ENCODE measurements at regions not wholly inside any gene's neighbourhood (a gene's known extent, or its start where the extent isn't known, plus 50 kb on each side); places are given as distances from the start of the nearest gene placed in this dataset.

DNA sequence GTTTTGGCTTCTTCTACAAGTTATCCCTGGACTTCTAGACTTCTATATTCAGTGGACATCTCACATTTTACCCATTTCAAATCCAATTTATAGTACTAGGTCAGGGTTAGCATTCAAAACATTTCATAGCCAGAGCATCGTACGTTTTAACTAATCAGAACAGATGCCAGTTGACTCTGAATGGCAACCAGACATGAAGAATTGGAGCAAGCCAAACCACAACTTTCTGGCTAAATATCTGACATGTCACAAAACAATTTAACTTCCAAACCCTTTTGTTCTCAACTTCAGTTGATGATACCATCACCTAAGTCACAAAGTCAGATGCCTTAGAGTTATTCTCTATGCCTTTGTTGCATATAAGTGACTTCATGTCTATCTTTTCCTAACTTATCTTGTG, 1105.7 kb downstream of the XPNPEP1 start:
- DNase-seq = no peak

DNA sequence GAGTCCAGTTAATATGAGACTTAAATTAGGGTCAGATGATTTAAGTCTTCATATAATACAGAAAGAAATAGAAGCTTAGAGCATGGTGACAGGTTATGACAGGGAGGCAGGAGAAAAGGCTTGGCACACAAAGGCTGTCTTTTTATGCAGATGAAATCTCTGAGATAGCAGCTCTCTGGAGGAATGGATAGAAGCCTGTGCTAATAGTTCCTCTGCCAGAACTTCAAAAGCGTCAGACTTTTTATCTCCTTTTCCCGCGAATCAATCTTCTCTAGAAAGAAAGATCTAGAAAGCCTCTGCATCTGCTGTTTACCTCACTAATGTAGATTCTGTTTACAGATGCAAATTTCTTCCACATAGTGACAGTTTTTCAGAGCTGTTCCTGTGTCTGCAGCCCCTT, 1106.2 kb downstream of the XPNPEP1 start:
- DNase-seq = no peak

DNA sequence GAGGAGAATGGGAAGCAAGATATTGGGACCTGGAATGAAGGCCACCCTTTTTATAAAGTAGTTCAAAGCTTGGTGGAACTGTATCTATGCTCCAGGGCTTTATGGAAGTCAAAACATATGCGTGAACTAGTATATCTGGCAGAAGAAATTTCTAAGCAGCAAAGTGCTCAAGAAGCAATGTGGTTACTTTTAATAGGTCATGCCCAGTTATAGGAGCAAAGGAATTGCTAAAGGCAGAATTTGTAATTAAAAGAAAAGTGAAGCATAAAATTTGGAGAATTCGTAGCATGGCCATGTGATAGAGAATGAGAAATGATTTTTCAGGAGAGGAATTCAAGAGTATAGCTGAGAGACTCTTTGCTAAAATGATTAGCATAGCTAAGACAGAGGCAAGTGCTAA, 1110.4 kb downstream of the XPNPEP1 start:
- DNase-seq = no peak

DNA sequence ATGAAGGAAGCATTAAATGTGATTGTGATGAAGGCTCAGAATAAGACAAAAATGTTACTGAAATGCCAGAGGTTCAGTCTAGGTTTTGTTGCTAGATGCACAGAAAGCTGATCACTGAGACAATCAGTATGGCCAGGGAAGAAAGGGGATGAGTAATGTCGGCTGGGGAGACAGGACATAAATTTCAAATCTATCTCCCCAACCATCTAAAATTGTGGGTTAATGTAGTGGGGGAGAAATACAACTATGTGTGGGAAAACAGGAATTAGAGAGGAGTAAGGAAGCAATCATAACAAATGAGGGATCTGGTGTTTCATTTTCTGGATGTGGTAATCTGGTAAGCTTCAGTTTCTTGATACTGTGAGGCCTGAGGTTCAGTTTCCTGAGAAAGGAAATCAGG, 1111.0 kb downstream of the XPNPEP1 start:
- DNase-seq = no peak

DNA sequence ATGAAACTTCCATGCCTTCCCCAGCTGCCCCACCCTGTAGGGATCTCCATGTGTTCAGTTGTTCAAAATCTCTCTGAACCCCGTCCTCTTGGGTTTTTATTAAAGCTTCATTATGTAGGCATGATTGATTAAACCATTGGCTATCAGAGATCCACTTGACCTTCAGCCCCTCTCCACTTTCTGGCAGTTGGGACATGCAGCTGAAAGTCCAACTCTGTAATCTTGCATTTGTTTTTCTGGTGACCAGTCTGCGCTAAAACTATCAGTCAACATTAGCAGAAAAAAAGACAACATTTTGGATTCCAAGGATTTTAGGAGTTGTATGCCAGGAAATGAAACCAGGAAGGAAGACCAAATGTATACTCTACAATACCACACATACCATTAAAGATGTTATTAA, 1115.1 kb downstream of the XPNPEP1 start:
- no peak for DNase-seq

DNA sequence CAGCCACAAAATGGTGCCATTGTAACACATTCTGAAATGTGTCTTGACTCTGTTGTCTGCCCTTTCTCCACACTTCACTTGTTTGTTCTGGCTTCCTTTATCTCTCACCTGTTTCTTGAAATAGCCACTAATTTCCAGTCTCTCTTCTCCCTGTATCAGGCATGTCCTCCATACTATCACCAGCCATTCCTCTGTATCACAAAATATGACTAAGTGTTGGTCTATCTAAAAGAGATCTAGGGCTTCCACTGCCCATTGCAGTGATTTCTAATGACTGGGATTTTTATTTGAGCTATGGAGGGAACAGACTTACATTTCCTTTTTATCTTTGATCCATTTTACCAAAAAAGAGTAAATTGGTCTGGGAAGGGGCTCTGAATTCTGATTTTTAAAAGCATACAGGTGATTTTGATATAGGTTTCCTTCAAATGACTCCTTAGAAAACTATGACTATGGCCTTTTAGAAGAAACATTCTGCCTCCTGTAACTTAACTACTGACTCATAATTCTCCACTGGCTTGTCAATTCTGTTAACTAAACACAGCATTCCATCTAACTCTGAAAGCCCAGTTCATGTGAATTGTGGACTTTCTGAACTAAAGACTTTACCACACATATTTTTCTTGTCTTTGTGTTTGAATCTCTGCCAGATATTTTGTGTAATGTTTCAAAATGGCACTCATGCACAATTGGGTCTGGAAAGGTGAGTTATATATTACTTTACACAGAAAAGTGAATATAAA, 1121.4 kb downstream of the XPNPEP1 start:
- DNase-seq = no peak

DNA sequence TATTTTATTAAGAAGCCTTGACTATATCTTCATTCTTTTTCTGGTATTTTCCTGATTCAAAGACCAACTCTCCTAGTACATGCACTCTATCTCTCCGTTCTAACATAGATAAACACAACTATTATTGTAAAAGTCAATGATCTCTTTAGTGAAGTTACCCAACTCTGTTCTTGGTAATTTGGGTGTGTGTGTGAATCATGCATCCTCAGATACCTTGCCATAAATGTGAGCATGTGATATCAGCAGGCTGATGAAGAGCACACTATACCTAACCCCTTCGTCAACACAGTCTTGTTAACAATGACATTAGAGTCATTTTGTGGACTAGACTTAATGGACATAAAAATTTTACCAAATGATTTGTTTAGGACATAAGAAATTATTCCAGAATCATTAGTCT, 1122.1 kb downstream of the XPNPEP1 start:
- no peak for DNase-seq

DNA sequence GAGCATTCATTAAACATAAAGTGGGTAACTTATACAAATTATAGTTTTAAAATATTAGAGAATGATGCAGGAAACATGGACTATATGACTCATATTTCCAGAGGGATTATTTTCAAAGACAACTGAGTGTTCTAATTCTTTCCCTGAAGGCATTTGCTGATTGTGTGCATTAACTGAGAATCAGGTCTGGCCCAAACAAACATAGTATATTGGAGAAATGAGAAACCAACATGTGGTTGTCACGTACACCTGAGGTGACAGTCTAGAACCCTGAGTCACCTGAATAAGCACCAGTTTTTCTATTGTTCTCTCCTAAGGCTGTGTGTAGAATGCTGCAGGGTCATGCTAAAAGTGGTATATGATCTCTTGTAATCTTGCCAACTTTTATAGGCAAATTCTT, 1125.7 kb downstream of the XPNPEP1 start:
- DNase-seq = no peak

DNA sequence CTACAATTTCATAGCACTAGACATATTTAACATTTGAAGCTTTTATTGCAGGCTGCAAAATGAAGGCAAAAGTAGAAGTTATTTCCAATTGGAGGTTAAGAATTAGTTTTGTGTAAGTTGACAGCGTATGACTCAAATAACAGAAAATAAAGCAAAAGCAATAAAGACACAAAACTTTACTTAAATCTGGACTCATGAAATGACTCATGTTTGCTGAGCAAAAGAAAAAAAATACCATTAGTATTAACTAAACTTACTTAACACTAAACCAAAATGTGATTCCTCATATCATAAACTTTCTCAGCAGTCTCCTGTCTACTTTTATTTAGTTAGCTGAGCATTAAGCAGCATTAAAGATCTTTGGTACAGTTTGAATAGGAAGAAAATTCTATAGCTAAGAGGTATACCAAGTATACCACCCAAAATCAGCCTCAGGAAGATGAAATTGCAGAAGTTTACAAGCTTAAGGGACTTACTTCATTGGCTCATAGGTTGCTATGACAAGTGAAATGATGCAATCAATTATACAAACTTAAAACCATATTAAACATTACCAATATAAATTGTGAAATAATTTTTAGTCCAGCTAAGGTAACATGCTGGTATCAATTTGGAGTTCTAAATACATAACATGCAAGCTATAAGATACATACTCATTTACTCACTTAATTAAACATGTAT, 1131.4 kb downstream of the XPNPEP1 start:
- DNase-seq = no peak

DNA sequence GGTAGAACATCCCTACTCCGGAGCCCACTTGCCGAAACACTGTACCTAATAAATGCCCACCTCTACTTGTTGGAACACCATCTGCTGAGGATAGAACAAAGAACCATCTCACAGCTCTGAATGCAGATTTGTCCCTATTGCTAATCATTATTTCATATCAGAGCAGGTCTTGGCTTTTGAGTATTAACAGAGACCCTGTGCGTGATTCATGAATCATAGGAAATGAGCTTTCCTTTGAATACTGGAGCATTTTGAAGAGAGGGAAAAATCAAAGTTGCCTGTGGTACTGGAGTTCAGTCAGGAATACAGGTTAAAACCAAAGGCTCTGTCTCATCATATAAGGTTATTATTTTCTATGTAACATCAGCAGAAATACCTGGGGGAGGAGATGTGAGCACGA, 1132.3 kb downstream of the XPNPEP1 start:
- no peak for DNase-seq

DNA sequence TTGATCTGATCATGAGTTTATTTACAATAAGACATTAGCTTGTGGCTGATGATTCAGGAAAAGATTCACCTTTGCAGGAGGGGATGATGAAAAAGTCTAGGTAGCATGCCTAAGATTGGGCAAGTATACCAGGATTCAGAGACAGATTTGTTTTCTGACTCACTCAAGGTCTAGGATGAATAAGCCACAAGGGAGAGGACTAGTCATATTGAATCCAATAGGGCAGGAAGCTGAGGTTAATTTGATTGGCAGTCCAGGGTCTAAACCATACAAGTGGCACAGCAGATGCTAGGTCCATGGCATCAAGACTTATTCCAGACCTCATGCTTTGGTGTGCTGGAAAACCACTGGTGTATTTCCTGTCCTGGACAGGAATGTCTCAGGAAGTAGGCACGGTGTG, 1133.4 kb downstream of the XPNPEP1 start:
- DNase-seq = no peak

DNA sequence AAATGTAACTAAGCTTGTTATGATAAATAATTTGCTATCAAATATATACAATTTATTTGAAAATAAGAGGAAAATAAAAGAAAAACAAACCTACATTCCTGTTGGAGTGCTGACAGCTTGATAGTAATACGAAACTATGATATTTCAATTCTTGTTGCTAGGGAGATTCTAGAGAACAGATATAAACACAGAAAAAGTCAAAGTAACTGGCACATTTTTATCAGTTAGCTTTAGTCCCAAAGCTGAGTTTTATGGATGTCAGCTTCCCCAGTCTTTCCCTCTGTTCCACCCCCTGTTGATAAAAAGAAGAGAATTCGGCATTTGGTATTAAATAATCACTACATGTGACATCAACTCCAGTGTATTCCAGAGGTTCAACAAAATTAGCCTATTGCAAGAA, 1134.0 kb downstream of the XPNPEP1 start:
- no peak for DNase-seq

DNA sequence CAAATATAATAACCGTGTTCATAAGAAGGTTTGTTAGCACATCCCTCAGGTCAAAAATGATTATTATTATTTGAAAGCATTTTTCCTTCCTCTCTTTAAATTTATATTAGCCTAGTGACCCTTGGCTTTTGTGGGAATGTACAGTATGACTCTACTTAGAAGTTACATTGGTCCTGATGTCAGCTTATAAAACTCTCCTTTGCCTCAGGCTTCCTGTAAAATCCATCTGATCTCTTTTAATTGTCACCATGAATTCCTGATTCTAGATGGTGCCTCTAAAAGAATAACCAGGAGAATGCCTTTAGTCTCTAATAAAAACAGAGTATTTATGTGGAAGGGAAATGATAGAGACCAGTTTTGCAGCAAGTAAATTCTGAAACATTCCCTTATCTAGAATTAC, 1134.4 kb downstream of the XPNPEP1 start:
- DNase-seq = no peak

DNA sequence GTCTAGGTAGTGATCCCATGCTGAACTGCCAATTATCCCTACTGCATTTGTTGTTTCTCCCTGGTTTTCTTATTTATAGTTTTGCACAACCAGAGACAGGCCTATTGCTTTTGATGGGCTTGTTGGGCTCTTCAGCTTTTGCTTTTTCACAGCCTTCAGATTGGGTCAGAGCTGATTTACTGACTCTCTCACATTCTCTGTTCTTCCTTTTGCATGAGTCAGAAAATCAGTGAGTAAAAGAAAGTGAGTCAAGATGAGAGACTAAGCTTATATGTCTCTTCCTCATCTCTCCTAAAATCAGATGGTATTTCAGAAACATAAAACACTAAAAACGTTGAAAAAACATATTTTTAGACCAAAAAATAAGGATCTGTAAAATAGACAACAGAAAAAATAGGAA, 1135.4 kb downstream of the XPNPEP1 start:
- no peak for DNase-seq

DNA sequence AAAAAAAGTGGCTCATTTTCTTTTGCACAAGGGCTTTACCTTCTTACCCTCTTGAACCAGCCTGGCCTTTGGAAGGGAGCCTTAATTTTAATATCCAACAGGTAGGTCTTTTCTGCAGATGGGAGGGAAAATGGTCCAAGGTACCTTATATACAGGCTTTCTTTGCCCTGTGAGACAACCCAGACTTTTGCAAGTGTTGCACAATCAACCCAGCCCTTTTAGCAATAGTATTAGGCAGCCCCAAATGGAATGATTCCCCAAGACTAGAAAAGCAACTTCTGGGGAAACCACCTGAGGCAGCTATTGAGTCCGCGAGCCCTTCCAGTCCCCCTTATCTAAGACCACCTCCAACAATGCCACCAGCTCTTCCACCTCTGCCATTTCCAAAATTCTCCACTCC, 1138.3 kb downstream of the XPNPEP1 start:
- no peak for DNase-seq

DNA sequence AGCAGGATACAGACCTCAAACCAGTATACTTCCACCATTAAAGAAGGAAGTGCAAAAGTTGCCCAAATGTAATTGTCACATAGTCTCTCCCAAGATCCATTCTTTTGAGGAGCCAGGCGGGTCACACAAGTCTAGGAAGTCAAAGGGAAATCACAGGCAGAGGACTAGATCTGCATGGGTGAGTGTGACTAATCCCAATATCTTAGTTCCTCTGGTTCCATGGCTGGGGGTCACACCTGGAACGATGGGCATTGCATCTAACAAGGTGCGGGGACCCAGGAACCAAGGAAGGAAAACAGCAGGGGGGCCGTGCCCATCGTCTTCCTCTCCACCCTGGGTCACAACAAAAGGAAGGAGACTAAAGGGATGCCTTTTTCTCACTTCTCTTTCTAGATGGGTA, 1138.8 kb downstream of the XPNPEP1 start:
- no peak for DNase-seq

DNA sequence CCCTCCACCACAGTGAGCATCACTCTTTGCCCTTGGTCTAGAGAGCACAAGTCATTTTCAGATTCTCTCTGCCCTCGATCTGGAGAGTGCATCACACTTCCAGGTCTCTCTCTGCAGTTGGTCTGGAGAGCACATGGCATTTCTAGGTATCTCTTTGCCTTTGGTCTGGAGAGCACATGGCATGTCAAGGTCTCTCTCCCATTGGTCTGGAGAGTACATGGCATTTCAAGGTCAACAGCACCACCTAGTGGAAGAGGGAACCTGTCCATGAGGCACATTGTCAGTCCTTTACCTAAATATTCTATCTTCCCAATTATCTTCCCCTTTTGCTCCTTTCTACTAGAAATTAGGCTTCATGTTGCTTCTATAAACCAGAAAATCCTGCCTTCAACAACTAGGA, 1139.4 kb downstream of the XPNPEP1 start:
- peak; percentile 8 for DNase-seq

DNA sequence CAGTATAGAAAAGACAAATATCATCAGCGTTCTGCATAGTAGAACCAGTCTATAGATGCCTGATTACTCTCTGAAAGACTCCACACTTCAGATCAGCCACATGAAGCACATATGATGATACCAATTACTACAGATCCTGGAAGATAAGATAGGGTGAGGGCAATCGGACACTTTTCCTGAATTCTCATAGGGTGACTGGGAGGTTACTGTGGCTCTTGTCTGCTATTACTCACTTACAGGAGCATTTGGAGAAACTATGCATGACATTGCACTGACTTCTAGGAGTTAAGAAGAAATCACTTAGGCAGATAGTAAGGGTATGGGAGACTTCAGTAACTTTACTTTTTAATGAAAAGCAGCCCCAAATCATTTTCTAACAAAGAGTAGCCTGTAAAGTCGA, 1140.9 kb downstream of the XPNPEP1 start:
- DNase-seq = no peak

DNA sequence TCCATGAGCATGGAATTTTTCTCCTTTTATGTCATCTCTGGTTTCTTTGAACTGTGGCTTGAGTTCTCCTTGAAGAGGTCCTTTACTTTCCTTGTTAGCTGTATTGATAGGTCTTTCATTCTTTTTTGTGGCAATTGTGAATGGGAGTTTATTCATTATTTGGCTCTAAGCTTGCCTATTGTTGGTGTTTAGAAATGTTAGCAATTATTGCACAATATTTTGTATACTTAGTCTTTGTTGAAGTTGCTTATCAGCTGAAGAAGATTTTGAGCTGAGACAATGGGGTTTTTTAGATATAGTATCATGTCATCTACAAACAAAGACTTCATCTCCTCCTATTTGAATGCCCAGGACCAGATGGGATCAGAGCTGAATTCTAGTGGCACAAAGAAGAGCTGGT, 1143.8 kb downstream of the XPNPEP1 start:
- no peak for DNase-seq

DNA sequence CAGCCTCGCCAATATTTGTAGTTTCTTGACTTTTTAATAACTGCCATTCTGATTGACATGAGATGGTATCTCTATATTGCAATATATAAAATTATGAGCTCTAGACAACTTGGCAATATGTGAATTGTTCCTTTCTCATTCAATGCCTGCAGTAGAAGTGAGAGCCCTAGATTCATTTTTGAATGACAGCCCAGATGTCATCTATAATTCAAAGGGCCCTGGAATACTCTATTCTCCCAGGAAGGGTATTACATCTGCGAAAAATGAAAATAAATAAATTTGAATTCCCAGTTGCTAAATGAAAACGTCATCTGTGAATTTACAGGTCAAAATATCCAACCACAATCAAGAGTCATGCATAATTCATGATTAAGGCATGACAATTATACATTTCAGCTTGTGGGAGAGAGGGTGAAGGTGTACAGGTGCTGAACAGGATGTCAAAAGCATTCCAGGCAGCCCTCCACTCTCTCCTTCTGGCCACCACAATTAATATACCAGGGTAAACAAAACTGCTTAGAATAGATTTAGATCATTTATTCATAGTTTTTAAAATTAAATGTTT, 1147.3 kb downstream of the XPNPEP1 start:
- DNase-seq = no peak

DNA sequence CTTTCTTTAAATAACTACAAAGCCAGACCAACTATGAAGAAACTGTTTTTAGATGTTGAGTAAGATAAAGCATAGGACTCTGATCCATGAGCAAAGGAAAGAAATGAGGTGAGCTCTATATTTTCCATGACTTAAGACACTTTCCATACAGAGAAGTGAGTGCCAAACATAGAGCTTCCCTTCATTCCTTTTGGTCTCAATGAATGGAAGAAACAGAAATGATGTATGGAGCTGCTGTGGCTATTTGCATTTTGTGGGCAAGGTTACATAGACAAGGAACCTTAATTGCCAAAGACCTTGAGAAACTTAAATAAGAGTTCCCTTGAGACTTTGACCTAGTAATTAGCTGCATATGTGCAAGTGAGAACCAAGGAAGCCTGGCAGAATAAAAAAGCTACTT, 1152.2 kb downstream of the XPNPEP1 start:
- no peak for DNase-seq

DNA sequence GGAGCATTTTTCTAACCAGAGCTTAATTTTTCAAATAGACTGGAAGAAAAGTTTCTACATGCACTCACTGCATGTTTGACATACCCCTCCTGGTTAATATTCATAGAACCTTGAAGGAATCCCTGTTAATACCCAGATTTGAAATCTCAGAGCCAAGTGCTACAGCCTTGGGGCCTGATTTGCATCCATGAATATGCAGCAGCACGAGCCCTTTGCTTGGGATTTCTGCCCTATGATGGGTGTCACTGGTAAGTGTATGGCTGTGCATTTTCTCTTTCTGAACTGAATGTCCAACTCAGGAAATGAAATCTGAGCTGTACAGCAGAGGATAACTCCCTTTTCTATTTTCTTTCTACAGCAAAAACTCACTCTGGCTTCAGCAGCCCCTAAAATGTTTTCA, 1157.5 kb downstream of the XPNPEP1 start:
- DNase-seq = no peak

DNA sequence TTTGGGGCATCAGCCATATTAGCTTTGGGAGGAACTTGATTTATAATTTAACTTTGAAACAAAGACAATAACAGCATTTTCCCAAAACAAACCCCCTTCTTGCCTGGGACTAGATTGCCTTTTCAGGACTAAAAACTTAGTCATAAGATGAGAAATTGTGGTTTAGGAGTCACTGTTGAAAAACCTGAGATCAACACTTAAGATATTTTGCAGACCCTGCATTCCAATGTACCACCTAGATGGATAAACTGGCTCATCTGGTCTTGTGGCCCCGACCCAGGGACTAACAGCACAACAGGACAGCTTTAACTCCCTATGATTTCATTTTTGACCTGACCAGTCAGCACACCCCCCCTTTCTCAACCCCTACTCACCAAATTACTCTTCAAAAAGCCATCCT, 1165.4 kb downstream of the XPNPEP1 start:
- no peak for DNase-seq

DNA sequence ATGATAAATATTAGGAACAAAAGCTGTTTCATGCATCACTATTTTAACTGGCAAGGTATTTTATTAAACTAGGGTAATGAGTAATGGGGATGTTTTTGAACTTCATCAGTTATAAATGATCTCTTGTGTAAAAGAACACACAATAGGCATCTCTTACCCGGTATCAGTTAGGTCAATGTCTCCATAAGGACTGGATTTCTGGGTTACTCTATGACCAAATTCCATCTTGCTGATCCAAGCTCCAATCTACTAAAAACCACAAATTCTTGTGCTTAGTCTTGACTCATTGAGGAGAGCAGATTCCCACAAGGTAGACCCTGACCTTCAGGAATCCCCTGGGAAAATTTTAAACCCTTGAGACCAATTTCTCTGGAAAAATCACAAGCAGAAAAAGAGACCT, 1167.7 kb downstream of the XPNPEP1 start:
- DNase-seq = no peak

DNA sequence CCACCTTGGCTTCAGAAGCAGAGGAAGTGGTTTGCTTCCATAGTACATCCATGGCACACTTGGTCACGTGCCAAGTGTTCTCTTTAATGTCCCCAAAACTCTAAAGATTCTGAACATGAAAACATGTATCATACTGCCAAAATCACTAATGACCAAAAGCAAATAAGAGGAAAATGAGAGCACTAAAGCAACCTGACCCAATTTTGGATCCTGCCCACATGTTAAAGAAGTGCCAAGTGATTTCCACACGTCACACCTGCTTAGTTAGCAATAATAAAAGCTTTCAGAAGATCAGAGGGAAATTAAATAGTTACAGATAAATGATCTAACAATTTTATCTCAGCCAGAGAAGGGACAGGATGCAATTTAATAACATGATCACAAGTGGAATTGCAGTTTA, 1170.0 kb downstream of the XPNPEP1 start:
- DNase-seq = no peak

All from NCI-H446 treated with DMSO at 0.1 percent for 48 hours (cell line).